ENCODE measurements at regions not wholly inside any gene's neighbourhood (a gene's known extent, or its start where the extent isn't known, plus 50 kb on each side); places are given as distances from the start of the nearest gene placed in this dataset.
A peak's percentile ranks its signal among the peaks of the same experiment; 100 is the strongest.
"Not testable (repeated sequence)": the region's sequence is repeated elsewhere in the genome, so short reads cannot be mapped to it uniquely, and the experiment has no call there.

DNA sequence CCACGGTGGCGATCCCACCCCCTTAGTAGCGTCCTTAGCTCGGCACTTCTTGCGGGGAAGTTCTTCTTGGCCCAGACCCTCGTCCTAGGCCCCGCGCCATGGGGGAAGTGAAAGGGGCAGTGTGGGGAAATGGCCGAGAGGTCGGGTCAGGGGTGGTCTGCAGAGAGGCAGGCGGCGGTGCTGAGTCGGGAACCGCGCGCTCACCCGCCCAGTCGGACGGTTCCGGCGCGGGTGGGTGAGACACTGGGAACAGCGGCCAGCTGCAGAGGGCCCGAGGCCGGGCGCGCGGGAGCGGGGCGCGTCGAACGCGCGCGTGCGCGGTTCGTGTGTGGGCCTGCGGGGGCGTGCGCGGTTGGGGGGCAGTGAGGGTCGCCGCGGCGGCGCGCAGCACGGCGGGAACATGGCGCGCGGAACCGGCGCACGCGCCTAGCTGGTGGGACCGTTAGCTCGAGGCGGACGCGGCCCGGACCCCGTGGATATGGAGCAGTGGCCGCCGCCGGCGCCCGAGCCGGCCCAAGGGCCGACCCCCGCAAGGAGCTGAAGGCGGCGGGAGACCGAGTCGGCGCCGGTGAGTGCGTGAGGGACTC, 246.9 kb downstream of the GOLGA6L6 start:
- Histone ChIP-seq H3K9me3 (peaks cover 0 to 8% (median 0%) of the 10 kb centered on the region in 4 donors), H3K36me3 (no peaks in the 10 kb centered on the region), H3K4me3 (no peak overlapping the region), H3K27me3 (peaks cover 0 to 13% (median 0%) of the 10 kb centered on the region in 4 donors), H3K4me1 (no peaks in the 10 kb centered on the region), H3K27ac (replicated peaks in 1 of 4) (no peak overlapping the region)
- TF ChIP-seq POLR2A (IDR thresholded peaks at IDR 0.05; ENCODE audit: low read depth), result no peak
- TF ChIP-seq, protein P1, sequence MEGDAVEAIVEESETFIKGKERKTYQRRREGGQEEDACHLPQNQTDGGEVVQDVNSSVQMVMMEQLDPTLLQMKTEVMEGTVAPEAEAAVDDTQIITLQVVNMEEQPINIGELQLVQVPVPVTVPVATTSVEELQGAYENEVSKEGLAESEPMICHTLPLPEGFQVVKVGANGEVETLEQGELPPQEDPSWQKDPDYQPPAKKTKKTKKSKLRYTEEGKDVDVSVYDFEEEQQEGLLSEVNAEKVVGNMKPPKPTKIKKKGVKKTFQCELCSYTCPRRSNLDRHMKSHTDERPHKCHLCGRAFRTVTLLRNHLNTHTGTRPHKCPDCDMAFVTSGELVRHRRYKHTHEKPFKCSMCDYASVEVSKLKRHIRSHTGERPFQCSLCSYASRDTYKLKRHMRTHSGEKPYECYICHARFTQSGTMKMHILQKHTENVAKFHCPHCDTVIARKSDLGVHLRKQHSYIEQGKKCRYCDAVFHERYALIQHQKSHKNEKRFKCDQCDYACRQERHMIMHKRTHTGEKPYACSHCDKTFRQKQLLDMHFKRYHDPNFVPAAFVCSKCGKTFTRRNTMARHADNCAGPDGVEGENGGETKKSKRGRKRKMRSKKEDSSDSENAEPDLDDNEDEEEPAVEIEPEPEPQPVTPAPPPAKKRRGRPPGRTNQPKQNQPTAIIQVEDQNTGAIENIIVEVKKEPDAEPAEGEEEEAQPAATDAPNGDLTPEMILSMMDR (IDR thresholded peaks at IDR 0.05), result no peak
- TF ChIP-seq POLR2AphosphoS5 (IDR thresholded peaks at IDR 0.05), result no peak
- no peak for TF ChIP-seq EP300 (IDR thresholded peaks at IDR 0.05)
- WGBS, result 75% methylated on average over 69 of the region's 80 CpGs
- intact Hi-C loops (cut with DNase I), result no loop called here
- DNase-seq (ENCODE audit: extremely low spot score), result no peak

DNA sequence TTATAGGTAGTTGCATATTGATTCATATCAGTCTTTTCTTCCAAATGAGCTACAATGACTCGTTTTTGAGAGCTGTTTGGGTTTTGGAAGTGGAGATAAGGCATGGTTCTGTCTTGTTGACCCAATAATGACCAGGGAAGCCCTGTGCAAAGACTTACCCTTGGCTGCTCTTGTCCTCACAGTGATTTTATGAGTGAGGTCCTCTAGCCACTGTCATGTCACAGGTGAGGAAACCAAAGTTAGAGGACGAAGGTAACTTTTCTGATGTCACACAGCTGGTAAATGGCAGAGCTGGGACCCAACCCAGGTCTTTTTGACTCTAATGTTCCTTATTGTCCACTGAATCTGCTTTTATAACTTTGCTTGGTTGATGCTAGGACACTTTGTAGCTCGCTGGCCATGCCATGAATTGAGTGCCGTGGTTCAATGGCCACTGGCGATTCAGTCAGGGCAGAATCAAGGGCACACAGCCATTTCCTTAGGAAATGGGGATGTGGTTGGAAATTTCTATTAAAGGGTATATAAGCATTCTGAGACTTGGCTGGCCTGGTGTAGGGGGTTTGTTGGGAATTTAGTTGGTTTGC, 249.1 kb downstream of the GOLGA6L6 start:
- H3K27me3 ChIP-seq, result peaks cover 0 to 13% (median 2%) of the 10 kb centered on the region in 4 donors
- 49% methylated on average over 5 of the region's 5 CpGs for WGBS
- H3K9me3 ChIP-seq; H3K36me3 ChIP-seq; intact Hi-C loops (cut with DNase I); H3K4me3 ChIP-seq; H3K4me1 ChIP-seq; H3K27ac ChIP-seq (replicated peaks in 1 of 4): not testable (repeated sequence)
- DNase-seq (ENCODE audit: extremely low spot score), result peak; percentile 86

DNA sequence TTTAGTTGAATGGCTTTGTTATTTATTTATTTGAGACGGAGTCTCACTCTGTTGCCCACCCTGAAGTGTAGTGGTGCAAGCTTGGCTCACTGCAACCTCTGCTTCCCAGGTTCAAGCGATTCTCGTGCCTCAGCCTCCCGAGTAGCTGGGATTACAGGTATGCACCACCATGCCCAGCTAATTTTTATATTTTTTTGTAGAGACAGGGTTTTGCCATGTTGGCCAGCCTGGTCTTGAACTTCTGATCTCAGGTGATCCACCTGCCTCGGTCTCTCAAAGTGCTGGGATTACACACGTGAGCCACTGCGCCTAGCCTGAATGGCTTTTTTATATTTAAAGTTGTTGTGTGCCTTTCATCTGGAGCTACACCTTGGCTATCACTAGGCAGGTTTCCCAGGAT, 250.0 kb downstream of the GOLGA6L6 start:
- DNase-seq (ENCODE audit: extremely low spot score); H3K9me3 ChIP-seq; H3K4me1 ChIP-seq; intact Hi-C loops (cut with DNase I); H3K27ac ChIP-seq (replicated peaks in 1 of 4); H3K36me3 ChIP-seq; H3K4me3 ChIP-seq: not testable (repeated sequence)
- 78% methylated on average over 7 of the region's 7 CpGs for WGBS
- H3K27me3 ChIP-seq, result peaks cover 0 to 13% (median 2%) of the 10 kb centered on the region in 4 donors

DNA sequence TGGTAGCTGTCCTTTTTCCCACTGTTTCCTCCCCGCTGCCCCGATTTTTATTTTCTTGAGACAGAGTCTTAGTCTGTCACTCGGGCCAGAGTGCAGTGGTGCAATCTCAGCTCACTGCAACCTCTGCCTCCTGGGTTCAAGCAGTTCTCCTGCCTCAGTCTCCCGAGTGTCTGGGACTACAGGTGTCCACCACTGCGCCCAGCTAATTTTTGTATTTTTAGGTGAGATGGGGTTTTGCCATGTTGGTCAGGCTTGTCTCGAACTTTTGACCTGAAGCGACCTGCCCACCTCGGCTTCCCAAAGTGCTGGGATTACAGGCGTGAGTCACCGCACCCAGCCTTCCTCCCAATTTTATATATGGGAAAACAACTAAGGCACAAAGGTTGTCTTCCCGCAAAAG, 251.0 kb downstream of the GOLGA6L6 start:
- H3K4me1 ChIP-seq; H3K9me3 ChIP-seq; H3K4me3 ChIP-seq; H3K27ac ChIP-seq (replicated peaks in 1 of 4); intact Hi-C loops (cut with DNase I); H3K36me3 ChIP-seq: not testable (repeated sequence)
- peaks cover 0 to 13% (median 2%) of the 10 kb centered on the region in 4 donors for H3K27me3 ChIP-seq
- DNase-seq (ENCODE audit: extremely low spot score), result peak; percentile 0
- 79% methylated on average over 11 of the region's 11 CpGs for WGBS

DNA sequence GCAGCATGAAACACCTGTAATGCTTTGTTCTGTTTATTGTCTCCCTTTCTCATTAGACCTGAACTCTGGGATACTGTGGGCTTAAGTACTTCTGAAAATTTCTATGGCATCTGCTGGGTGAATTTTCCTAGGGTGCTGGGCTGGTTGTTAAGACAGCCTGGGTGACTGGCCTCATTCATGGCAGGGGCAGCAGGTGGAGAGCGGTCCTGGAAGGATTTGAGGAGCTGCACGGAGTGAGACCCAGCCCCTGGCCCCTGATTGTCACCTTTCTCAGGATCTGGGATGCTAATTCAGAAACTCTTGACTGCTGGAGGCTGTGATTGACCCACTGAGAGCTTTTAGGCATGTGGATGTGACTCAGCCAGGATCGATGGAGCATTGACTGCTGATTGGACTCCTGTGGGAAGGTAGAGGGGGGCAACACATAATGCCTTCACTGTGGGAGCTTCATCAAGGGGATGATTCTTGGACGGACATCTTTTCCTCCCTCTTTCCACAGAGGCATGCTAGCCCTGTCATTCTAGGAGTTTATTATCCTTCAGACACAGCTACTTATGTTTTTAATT, 252.0 kb downstream of the GOLGA6L6 start:
- WGBS, result 72% methylated on average over 4 of the region's 4 CpGs
- H3K27ac ChIP-seq (replicated peaks in 1 of 4); H3K4me3 ChIP-seq; intact Hi-C loops (cut with DNase I); H3K4me1 ChIP-seq; H3K36me3 ChIP-seq; H3K27me3 ChIP-seq; H3K9me3 ChIP-seq: not testable (repeated sequence)
- peak; percentile 17 for DNase-seq (ENCODE audit: extremely low spot score)

DNA sequence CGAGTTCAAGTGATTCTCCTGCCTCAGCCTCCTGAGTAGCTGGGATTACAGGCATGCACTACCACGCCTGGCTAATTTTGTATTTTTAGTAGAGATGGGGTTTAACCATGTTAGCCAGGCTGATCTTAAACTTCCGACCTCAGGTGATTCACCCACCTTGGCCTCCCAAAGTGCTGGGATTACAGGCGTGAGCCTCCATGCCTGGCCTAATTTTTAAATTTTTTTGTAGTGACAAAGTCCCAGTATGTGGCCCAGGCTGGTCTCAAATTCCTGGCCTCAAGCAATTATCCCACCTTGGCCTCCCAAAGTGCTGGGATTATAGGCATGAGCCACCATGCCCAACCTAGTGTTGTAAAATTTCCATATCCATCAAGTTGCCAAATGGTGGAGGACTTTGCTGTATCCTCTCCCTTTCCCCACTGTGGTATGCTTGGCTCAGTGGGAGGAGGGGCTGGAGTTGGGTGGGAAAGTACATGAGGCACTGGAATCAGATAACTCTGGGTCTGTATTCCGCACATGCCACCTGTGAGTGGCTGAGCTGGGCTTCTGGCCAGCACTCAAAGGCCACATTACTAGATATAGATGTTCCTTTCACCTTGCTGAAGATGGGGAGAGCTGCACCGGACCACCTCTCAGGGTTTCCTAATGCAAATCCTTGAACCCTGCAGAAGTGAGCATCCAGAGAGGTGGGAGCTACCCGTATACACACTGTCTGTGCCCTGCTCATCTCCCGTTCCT, 252.6 kb downstream of the GOLGA6L6 start:
- 74% methylated on average over 8 of the region's 8 CpGs for WGBS
- peak; percentile 47 for DNase-seq (ENCODE audit: extremely low spot score)
- H3K9me3 ChIP-seq; H3K4me3 ChIP-seq; H3K27ac ChIP-seq (replicated peaks in 1 of 4); intact Hi-C loops (cut with DNase I); H3K27me3 ChIP-seq; H3K36me3 ChIP-seq; H3K4me1 ChIP-seq: not testable (repeated sequence)

DNA sequence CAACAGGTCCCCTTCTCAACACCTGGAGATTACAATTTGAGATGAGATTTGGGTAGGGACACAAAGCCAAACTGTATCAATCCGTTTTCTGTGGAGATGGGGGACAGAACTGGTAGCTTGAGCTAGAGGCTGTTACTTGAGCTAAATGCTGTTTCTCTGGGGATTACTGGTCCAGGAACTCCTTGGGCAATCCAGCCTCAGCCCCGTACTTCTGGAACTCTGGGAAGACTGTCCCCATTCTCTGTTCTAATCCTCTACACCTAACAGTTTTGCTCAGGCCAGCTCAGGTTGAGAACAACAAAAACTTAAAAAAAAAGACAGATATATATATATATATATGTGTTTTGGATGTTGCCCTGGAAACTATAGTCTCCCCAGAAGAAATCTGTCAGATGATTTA, 255.0 kb downstream of the GOLGA6L6 start:
- peak; percentile 21 for DNase-seq (ENCODE audit: extremely low spot score)
- WGBS, result 58% methylated on average over 2 of the region's 2 CpGs
- H3K4me3 ChIP-seq; H3K4me1 ChIP-seq; H3K36me3 ChIP-seq; H3K27ac ChIP-seq (replicated peaks in 1 of 4); H3K9me3 ChIP-seq; intact Hi-C loops (cut with DNase I); H3K27me3 ChIP-seq: not testable (repeated sequence)

DNA sequence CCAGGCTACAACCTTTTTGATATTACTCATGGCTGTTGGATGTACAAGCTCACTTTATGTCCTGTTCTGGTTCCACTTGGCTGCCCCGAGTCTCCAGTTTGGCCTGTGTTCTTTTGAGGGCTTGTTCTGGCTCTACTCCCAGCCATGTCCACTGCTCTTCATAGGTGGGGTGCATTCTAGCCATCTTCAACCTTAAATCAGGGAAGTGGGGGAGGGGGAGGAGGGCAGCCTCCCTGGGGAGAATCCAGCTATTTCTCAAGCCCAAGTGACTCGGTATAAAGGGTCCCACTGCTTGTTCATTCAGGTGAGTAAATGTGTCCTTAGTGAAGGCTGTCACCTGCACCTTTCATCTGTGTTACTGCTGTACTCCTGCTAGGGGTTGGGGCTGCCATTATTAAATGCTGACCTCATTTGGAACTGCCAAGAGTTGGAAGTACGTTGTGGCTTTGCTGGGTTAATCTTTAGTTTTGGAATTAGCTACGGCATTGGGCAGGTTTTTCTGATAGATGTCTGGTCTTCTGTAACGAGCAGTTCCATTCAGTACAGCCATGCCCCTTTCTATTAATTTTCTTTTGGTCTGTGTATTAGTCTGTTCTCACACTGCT, 255.8 kb downstream of the GOLGA6L6 start:
- H3K27ac ChIP-seq (replicated peaks in 1 of 4); H3K4me1 ChIP-seq; H3K4me3 ChIP-seq; H3K27me3 ChIP-seq; H3K36me3 ChIP-seq; intact Hi-C loops (cut with DNase I): not testable (repeated sequence)
- peaks cover 0 to 11% (median 2%) of the 10 kb centered on the region in 4 donors for H3K9me3 ChIP-seq
- 64% methylated on average over 5 of the region's 5 CpGs for WGBS
- peak; percentile 62 for DNase-seq (ENCODE audit: extremely low spot score)

DNA sequence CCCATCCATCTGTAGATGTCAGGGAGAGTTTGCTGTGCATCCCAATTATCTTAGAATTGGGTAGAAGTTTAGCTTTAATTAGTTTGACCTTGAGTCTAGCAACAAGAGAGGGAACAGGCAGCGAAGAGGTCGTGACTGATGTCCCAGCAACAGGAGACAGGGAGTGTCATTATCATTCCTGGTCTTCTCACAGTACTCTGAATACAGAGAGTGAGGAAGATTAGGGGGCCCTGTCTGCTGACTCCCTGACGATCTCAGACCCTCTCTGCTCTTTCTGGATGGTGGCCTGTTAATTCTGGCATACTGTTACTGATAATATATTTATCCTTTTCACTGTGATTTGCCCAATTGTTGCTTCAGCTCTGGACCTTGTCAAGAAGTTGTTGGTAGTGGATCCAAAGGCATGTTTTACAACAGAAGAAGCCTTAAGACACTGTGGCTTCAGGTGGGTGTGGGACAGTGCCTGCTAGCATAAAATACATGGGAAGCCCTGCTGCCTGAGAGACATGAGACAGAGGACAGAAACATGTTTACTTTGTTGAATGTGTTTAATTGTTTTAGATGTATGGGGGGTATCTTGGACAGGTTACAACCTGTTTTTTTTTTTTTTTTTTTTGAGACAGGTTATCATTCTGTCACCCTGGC, 256.6 kb downstream of the GOLGA6L6 start:
- H3K4me3 ChIP-seq; H3K27ac ChIP-seq (replicated peaks in 1 of 4); H3K4me1 ChIP-seq; intact Hi-C loops (cut with DNase I); H3K36me3 ChIP-seq: not testable (repeated sequence)
- peak; percentile 39 for DNase-seq (ENCODE audit: extremely low spot score)
- peaks cover 0 to 17% (median 2%) of the 10 kb centered on the region in 4 donors for H3K9me3 ChIP-seq
- H3K27me3 ChIP-seq, result peaks cover 0 to 16% (median 2%) of the 10 kb centered on the region in 4 donors
- 55% methylated on average over 3 of the region's 3 CpGs for WGBS

DNA sequence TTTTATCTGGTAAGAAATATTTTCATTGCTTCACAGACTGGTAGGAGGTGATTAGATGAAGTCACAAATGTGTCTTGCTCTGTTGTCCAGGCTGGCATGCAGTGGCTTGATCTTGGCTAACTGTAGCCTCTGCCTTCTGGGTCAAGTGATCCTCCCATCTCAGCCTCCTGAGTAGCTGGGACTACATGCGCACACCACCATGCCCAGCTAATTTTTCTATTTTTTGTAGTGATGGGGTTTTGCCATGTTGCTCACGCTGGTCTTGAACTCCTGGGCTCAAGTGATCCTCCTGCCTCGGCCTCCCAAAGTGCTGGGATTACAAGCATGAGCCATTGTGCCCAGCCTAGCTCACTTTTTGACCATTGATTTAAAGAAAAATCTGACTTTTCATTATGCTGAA, 257.9 kb downstream of the GOLGA6L6 start:
- H3K36me3 ChIP-seq; DNase-seq (ENCODE audit: extremely low spot score); intact Hi-C loops (cut with DNase I); H3K4me1 ChIP-seq; H3K4me3 ChIP-seq; H3K27ac ChIP-seq (replicated peaks in 1 of 4): not testable (repeated sequence)
- H3K9me3 ChIP-seq, result peaks cover 0 to 17% (median 2%) of the 10 kb centered on the region in 4 donors
- H3K27me3 ChIP-seq, result peaks cover 0 to 20% (median 0%) of the 10 kb centered on the region in 4 donors
- WGBS, result 50% methylated on average over 3 of the region's 3 CpGs
